ENCODE measurements at regions not wholly inside any gene's neighbourhood (a gene's known extent, or its start where the extent isn't known, plus 50 kb on each side); places are given as distances from the start of the nearest gene placed in this dataset.

DNA sequence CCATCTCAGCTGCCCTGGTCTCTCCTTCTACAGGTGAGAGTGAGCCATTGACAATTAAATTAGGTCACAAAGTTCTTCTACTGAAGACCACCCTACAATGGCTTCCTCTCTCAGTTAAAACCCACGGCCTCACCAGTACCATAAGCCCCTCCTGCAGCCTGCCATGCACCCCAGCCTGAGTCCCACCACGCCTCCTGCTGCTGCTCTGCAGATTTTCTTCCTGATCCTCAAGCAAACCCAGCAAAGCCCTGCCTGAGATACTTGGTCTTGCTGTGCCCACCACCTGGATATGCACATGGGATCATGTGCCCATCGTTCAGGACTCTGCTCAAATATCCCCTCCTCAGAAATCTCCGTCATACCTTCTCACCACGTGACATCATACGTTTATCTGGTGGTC, 696.6 kb downstream of the RNF144A start:
- ChIA-PET RAD21 (ENCODE audit: low non-redundant PET in 1 of 2, low total read pairs in 2 of 2, uncharacterized antibody in 2 of 2, unreplicated experiment in 2 of 2) (no interaction called here), CTCF (no interaction called here), POLR2A (no interaction called here)
- DNase-seq (ENCODE audit: low read depth, low spot score): no peak
- intact Hi-C loops (cut with micrococcal nuclease): no loop called here
- H3K27me3 ChIP-seq (ENCODE audit: insufficient read depth, low read length): 0 out of 2 replicates have a peak, but pooled peaks cover 2% of the 10 kb centered on the region
- H3K4me2 ChIP-seq (ENCODE audit: low read length): no peak overlapping the region
- no peaks in the 10 kb centered on the region for H3K79me2 ChIP-seq (ENCODE audit: insufficient read depth, low read length)
- no peaks in the 10 kb centered on the region for H3K4me1 ChIP-seq (ENCODE audit: control insufficient read depth in 1 of 2, insufficient read depth in 2 of 2, low read length in 2 of 2)
- TF ChIP-seq FOSL1 (IDR thresholded peaks at IDR 0.05; ENCODE audit: low read depth) (no peak), SIN3A (IDR thresholded peaks at IDR 0.05; ENCODE audit: low read depth) (no peak), ELF1 (IDR thresholded peaks at IDR 0.05; ENCODE audit: borderline replicate concordance, low read depth) (no peak), EGR1 (IDR thresholded peaks at IDR 0.05; ENCODE audit: low read depth) (no peak), CEBPB (IDR thresholded peaks at IDR 0.05; ENCODE audit: low read depth) (no peak), RAD21 (IDR thresholded peaks at IDR 0.05; ENCODE audit: low read depth) (no peak)
- TF ChIP-seq, protein P1, sequence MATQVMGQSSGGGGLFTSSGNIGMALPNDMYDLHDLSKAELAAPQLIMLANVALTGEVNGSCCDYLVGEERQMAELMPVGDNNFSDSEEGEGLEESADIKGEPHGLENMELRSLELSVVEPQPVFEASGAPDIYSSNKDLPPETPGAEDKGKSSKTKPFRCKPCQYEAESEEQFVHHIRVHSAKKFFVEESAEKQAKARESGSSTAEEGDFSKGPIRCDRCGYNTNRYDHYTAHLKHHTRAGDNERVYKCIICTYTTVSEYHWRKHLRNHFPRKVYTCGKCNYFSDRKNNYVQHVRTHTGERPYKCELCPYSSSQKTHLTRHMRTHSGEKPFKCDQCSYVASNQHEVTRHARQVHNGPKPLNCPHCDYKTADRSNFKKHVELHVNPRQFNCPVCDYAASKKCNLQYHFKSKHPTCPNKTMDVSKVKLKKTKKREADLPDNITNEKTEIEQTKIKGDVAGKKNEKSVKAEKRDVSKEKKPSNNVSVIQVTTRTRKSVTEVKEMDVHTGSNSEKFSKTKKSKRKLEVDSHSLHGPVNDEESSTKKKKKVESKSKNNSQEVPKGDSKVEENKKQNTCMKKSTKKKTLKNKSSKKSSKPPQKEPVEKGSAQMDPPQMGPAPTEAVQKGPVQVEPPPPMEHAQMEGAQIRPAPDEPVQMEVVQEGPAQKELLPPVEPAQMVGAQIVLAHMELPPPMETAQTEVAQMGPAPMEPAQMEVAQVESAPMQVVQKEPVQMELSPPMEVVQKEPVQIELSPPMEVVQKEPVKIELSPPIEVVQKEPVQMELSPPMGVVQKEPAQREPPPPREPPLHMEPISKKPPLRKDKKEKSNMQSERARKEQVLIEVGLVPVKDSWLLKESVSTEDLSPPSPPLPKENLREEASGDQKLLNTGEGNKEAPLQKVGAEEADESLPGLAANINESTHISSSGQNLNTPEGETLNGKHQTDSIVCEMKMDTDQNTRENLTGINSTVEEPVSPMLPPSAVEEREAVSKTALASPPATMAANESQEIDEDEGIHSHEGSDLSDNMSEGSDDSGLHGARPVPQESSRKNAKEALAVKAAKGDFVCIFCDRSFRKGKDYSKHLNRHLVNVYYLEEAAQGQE (IDR thresholded peaks at IDR 0.05; ENCODE audit: low read depth): no peak
- H3K9ac ChIP-seq (ENCODE audit: low read length): no peak overlapping the region
- no peak for ATAC-seq
- BruUV-seq (replicated peaks): no TSS peak
- H4K20me1 ChIP-seq (ENCODE audit: insufficient read depth): no peaks in the 10 kb centered on the region
- H2AFZ ChIP-seq (ENCODE audit: low read depth, low read length, poor library complexity, severe bottlenecking): no peak overlapping the region
- no peak overlapping the region for H3K27ac ChIP-seq (ENCODE audit: low read depth, low read length)
- no peaks in the 10 kb centered on the region for H3K9me3 ChIP-seq (ENCODE audit: control insufficient read depth in 1 of 2, insufficient read depth in 1 of 2, low read depth in 1 of 2, low read length in 2 of 2)
- H3K36me3 ChIP-seq (ENCODE audit: control insufficient read depth in 1 of 2, insufficient read depth in 2 of 2, low read length in 2 of 2): no peaks in the 10 kb centered on the region
- no peak overlapping the region for H3K4me3 ChIP-seq (replicated peaks in 1 of 2; ENCODE audit: low read depth in 1 of 2, low read length in 2 of 2)
- H3K9me2 ChIP-seq (ENCODE audit: insufficient read depth): no peaks in the 10 kb centered on the region

DNA sequence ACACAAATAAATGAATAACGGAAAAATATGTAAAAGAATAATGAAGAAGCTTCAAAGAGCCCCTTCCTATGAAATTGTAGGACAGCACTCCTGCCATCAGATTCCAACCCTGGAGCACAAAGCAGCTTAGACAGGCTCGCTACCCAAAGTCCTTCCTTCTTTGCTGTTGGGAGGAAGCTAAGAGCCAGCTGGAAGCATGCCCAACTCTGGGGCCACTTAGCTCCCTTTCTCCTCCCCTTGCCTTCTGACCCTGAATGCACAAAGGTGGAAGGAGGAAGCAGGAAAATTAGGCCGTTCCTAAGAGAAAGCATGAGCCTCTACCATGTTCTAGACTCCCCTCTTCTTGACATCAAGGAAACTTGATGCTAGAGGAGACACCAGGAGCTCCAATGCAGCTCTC, 700.8 kb downstream of the RNF144A start:
- Histone ChIP-seq H3K4me2 (ENCODE audit: low read length) (no peak overlapping the region), H3K27ac (ENCODE audit: low read depth, low read length) (no peak overlapping the region), H3K79me2 (ENCODE audit: insufficient read depth, low read length) (no peaks in the 10 kb centered on the region), H4K20me1 (ENCODE audit: insufficient read depth) (no peaks in the 10 kb centered on the region), H3K9me2 (ENCODE audit: insufficient read depth) (no peaks in the 10 kb centered on the region), H3K27me3 (ENCODE audit: insufficient read depth, low read length) (0 out of 2 replicates have a peak, but pooled peaks cover 2% of the 10 kb centered on the region), H3K9me3 (ENCODE audit: control insufficient read depth in 1 of 2, insufficient read depth in 1 of 2, low read depth in 1 of 2, low read length in 2 of 2) (no peaks in the 10 kb centered on the region), H3K9ac (ENCODE audit: low read length) (no peak overlapping the region), H3K4me1 (ENCODE audit: control insufficient read depth in 1 of 2, insufficient read depth in 2 of 2, low read length in 2 of 2) (no peaks in the 10 kb centered on the region), H2AFZ (ENCODE audit: low read depth, low read length, poor library complexity, severe bottlenecking) (no peak overlapping the region), H3K4me3 (replicated peaks in 1 of 2; ENCODE audit: low read depth in 1 of 2, low read length in 2 of 2) (no peak overlapping the region), H3K36me3 (ENCODE audit: control insufficient read depth in 1 of 2, insufficient read depth in 2 of 2, low read length in 2 of 2) (no peaks in the 10 kb centered on the region)
- BruUV-seq (replicated peaks): no TSS peak
- POLR2A ChIA-PET: no interaction called here
- ATAC-seq (no peak), DNase-seq (ENCODE audit: low read depth, low spot score) (no peak)
- RAD21 ChIA-PET (ENCODE audit: low non-redundant PET in 1 of 2, low total read pairs in 2 of 2, uncharacterized antibody in 2 of 2, unreplicated experiment in 2 of 2): no interaction called here
- intact Hi-C loops (cut with micrococcal nuclease): no loop called here
- CTCF ChIA-PET: no interaction called here
- TF ChIP-seq, protein P2, sequence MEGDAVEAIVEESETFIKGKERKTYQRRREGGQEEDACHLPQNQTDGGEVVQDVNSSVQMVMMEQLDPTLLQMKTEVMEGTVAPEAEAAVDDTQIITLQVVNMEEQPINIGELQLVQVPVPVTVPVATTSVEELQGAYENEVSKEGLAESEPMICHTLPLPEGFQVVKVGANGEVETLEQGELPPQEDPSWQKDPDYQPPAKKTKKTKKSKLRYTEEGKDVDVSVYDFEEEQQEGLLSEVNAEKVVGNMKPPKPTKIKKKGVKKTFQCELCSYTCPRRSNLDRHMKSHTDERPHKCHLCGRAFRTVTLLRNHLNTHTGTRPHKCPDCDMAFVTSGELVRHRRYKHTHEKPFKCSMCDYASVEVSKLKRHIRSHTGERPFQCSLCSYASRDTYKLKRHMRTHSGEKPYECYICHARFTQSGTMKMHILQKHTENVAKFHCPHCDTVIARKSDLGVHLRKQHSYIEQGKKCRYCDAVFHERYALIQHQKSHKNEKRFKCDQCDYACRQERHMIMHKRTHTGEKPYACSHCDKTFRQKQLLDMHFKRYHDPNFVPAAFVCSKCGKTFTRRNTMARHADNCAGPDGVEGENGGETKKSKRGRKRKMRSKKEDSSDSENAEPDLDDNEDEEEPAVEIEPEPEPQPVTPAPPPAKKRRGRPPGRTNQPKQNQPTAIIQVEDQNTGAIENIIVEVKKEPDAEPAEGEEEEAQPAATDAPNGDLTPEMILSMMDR (IDR thresholded peaks at IDR 0.05 in 2 of 3, conservative IDR thresholded peaks at IDR 0.05 in 1 of 3; ENCODE audit: borderline replicate concordance in 1 of 3, insufficient read depth in 1 of 3, low read depth in 2 of 3, low read length in 2 of 3): no peak
- no peak for TF ChIP-seq JUND (IDR thresholded peaks at IDR 0.05)
- no peak for TF ChIP-seq FOSL1 (IDR thresholded peaks at IDR 0.05; ENCODE audit: low read depth)
- no peak for TF ChIP-seq CBX3 (IDR thresholded peaks at IDR 0.05; ENCODE audit: low read depth)
- no peak for TF ChIP-seq EZH2phosphoT487 (IDR thresholded peaks at IDR 0.05; ENCODE audit: borderline replicate concordance)
- TF ChIP-seq YY1 (IDR thresholded peaks at IDR 0.05; ENCODE audit: extremely low read depth, insufficient replicate concordance, low read depth, low read length): no peak
- TF ChIP-seq, protein P1 (IDR thresholded peaks at IDR 0.05; ENCODE audit: low read depth): no peak
- no peak for TF ChIP-seq POLR2A (IDR thresholded peaks at IDR 0.05; ENCODE audit: borderline replicate concordance, extremely low read depth, insufficient read depth, insufficient read length)
